H9 (cell line): ENCODE measurements at regions not wholly inside any gene's neighbourhood (a gene's known extent, or its start where the extent isn't known, plus 50 kb on each side); places are given as distances from the start of the nearest gene placed in this dataset.

ENCODE experiments used
- DNase-seq: peaks from one replicate; pipeline ENCODE4 v3.0.0-alpha.2; 2017
- H2AFZ ChIP-seq: one replicate; pipeline ENCODE4 v1.6.1; 2013; ENCODE audit warnings: mild to moderate bottlenecking, low read length, control low read depth, moderate library complexity
- H2AK5ac ChIP-seq: 2 replicates; pipeline ENCODE4 v1.6.1; 2013; ENCODE audit warnings: low read length, control low read depth, mixed read lengths; ENCODE audit not compliant: insufficient read length
- H2BK120ac ChIP-seq: one replicate; pipeline ENCODE4 v1.6.1; 2013; ENCODE audit warnings: low read depth, mild to moderate bottlenecking, low read length, control low read depth, inconsistent platforms; ENCODE audit not compliant: poor library complexity, severe bottlenecking
- H2BK12ac ChIP-seq: 2 replicates; pipeline ENCODE4 v1.6.1; 2013; ENCODE audit warnings: low read length, control low read depth, mixed read lengths, low read depth; ENCODE audit not compliant: insufficient read length
- H2BK15ac ChIP-seq: 2 replicates; pipeline ENCODE4 v1.6.1; 2013; ENCODE audit warnings: low read depth, low read length, control low read depth
- H2BK20ac ChIP-seq: one replicate; pipeline ENCODE4 v1.6.1; 2013; ENCODE audit warnings: low read depth, mild to moderate bottlenecking, low read length, control low read depth, inconsistent platforms; ENCODE audit not compliant: poor library complexity, severe bottlenecking
- H2BK5ac ChIP-seq: 2 replicates; pipeline ENCODE4 v1.6.1; 2013; ENCODE audit warnings: low read length, control low read depth, mixed read lengths; ENCODE audit not compliant: insufficient read length
- H3K14ac ChIP-seq: 2 replicates; pipeline ENCODE4 v1.6.1; 2013; ENCODE audit warnings: low read length, control low read depth; ENCODE audit not compliant: insufficient read depth
- H3K18ac ChIP-seq: 2 replicates; pipeline ENCODE4 v1.6.1; 2013; ENCODE audit warnings: low read depth, mild to moderate bottlenecking, mixed read lengths, low read length, control low read depth; ENCODE audit not compliant: insufficient read length
- H3K23ac ChIP-seq: 2 replicates; pipeline ENCODE4 v1.6.1; 2013; ENCODE audit warnings: low read length, control low read depth, mixed read lengths, low read depth; ENCODE audit not compliant: insufficient read length
- H3K23me2 ChIP-seq: 2 replicates; pipeline ENCODE4 v1.6.1; 2013; ENCODE audit warnings: low read depth, mild to moderate bottlenecking, mixed read lengths, low read length, control low read depth; ENCODE audit not compliant: insufficient read length, poor library complexity, severe bottlenecking
- H3K27ac ChIP-seq: 2 replicates; pipeline ENCODE4 v1.5.1; 2013; ENCODE audit warnings: low read length, control low read depth, mixed read lengths, low read depth; ENCODE audit not compliant: insufficient read length
- H3K27me3 ChIP-seq: 2 replicates; pipeline ENCODE4 v1.6.1; 2013; ENCODE audit warnings: low read length, control low read depth, inconsistent platforms; ENCODE audit not compliant: insufficient read depth
- H3K4ac ChIP-seq: 2 replicates; pipeline ENCODE4 v1.6.1; 2013; ENCODE audit warnings: low read depth, mild to moderate bottlenecking, control low read depth, inconsistent platforms, low read length, moderate library complexity
- H3K4me1 ChIP-seq: 2 replicates; pipeline ENCODE4 v1.6.1; 2013; ENCODE audit warnings: low read length, control low read depth, inconsistent platforms; ENCODE audit not compliant: insufficient read depth
- H3K4me2 ChIP-seq: 2 replicates; pipeline ENCODE4 v1.6.1; 2013; ENCODE audit warnings: low read length, control low read depth, mixed read lengths; ENCODE audit not compliant: insufficient read length, insufficient read depth
- H3K56ac ChIP-seq: 2 replicates; pipeline ENCODE4 v1.6.1; 2013; ENCODE audit warnings: low read depth, mild to moderate bottlenecking, mixed read lengths, low read length, control low read depth; ENCODE audit not compliant: insufficient read length
- H3K79me1 ChIP-seq: 2 replicates; pipeline ENCODE4 v1.6.1; 2013; ENCODE audit warnings: low read depth, mild to moderate bottlenecking, moderate library complexity, low read length, control low read depth, inconsistent platforms; ENCODE audit not compliant: insufficient read depth, poor library complexity, severe bottlenecking
- H3K79me2 ChIP-seq: 2 replicates; pipeline ENCODE4 v1.6.1; 2013; ENCODE audit warnings: low read length, control low read depth, inconsistent platforms; ENCODE audit not compliant: insufficient read depth
- H3K9ac ChIP-seq: 2 replicates; pipeline ENCODE4 v1.6.1; 2013; ENCODE audit warnings: low read length, control low read depth, mixed read lengths; ENCODE audit not compliant: insufficient read length; ENCODE audit errors: extremely low read depth
- H3K9me3 ChIP-seq: one replicate; pipeline ENCODE4 v1.6.1; 2013; ENCODE audit warnings: low read depth, low read length, inconsistent platforms; ENCODE audit not compliant: control insufficient read depth
- H3T11ph ChIP-seq: one replicate; pipeline ENCODE4 v1.6.1; 2013; ENCODE audit warnings: mild to moderate bottlenecking, low read length, control low read depth, inconsistent platforms
- H4K20me1 ChIP-seq: one replicate; pipeline ENCODE4 v1.6.1; 2013; ENCODE audit not compliant: control insufficient read depth, insufficient read length, insufficient read depth
- H4K5ac ChIP-seq: 2 replicates; pipeline ENCODE4 v1.6.1; 2013; ENCODE audit warnings: low read depth, mild to moderate bottlenecking, mixed read lengths, low read length, control low read depth; ENCODE audit not compliant: insufficient read length
- H4K8ac ChIP-seq: replicated peaks from 2 replicates; pipeline ENCODE4 v1.6.1; 2013; ENCODE audit warnings: low read length, control low read depth, mixed read lengths, low read depth; ENCODE audit not compliant: insufficient read length
- H4K91ac ChIP-seq: 2 replicates; pipeline ENCODE4 v1.6.1; 2013; ENCODE audit warnings: low read depth, mild to moderate bottlenecking, moderate library complexity, mixed read lengths, low read length, control low read depth; ENCODE audit not compliant: insufficient read length
- H3K27ac Mint-ChIP-seq, 3 experiments: 2 replicates in 2 of 3; 3 replicates in 1 of 3; pipeline ENCODE4 v1.8.0; 2020 to 2021; ENCODE audit warnings: mixed read lengths in 3 of 3, mild to moderate bottlenecking in 1 of 3, moderate library complexity in 1 of 3
- H3K27me3 Mint-ChIP-seq: 2 replicates; pipeline ENCODE4 v1.8.0; 2021; ENCODE audit warnings: low read depth, mild to moderate bottlenecking, moderate library complexity, mixed read lengths
- H3K36me3 Mint-ChIP-seq, 3 experiments: 2 replicates in 2 of 3; 3 replicates in 1 of 3; pipeline ENCODE4 v1.8.0; 2020 to 2021; ENCODE audit warnings: low read depth in 3 of 3, mixed read lengths in 3 of 3; ENCODE audit not compliant: insufficient read depth in 1 of 3
- H3K4me1 Mint-ChIP-seq, 2 experiments: 2 replicates each; pipeline ENCODE4 v1.8.0; 2020; ENCODE audit warnings: mixed read lengths in 2 of 2
- H3K4me3 Mint-ChIP-seq, 2 experiments: 2 replicates in 1 of 2; 3 replicates in 1 of 2; pipeline ENCODE4 v1.8.0; 2020 to 2021; ENCODE audit warnings: mild to moderate bottlenecking in 2 of 2, mixed read lengths in 2 of 2, moderate library complexity in 1 of 2
- H3K9me3 Mint-ChIP-seq, 2 experiments: 2 replicates in 1 of 2; 3 replicates in 1 of 2; pipeline ENCODE4 v1.8.0; 2020; ENCODE audit warnings: mild to moderate bottlenecking in 2 of 2, mixed read lengths in 2 of 2, moderate library complexity in 1 of 2
- WGBS: extraction: QIAGEN DNeasy Blood & Tissue Kit; methylation state at CpG from one replicate; pipeline ENCODE4 v1.1.7; 2013; ENCODE audit warnings: missing lambda C conversion rate, low lambda C conversion rate, mixed read lengths; ENCODE audit not compliant: insufficient read length; ENCODE audit errors: extremely low coverage; 5-methylcytosine and 5-hydroxymethylcytosine counted together
- TF ChIP-seq, protein P1 (sequence below): fragments of 200-600 bp; sonication (generic); conservative IDR thresholded peaks from 3 replicates; pipeline ENCODE4 v1.8.0; 2021; ENCODE audit warnings: antibody characterized with exemption, mild to moderate bottlenecking

- no peak overlapping the region for H2BK120ac ChIP-seq
- no peaks in the 10 kb centered on the region for H3K9me3 ChIP-seq
- H4K8ac ChIP-seq = no peak overlapping the region
- H3K27me3 Mint-ChIP-seq = peaks cover 4% of the 10 kb centered on the region; the same call in 1 of the 2 replicates
- H3K18ac ChIP-seq = no peak overlapping the region
- H3K9ac ChIP-seq = no peak overlapping the region
- no peak overlapping the region for H3K56ac ChIP-seq
- H3K27ac ChIP-seq = no peak overlapping the region
- no peak overlapping the region for H2BK5ac ChIP-seq
- DNase-seq = no peak
- no CpG with 5 or more reads among the region's 3 CpGs for whole genome bisulfite sequencing
- peaks cover 9 to 14% (median 11%) of the 10 kb centered on the region in 3 experiments for H3K36me3 Mint-ChIP-seq
- H2AK5ac ChIP-seq = no peak overlapping the region
- peaks cover 3% of the 10 kb centered on the region; the same call in 1 of the 2 replicates for H3K4me1 ChIP-seq
- H3K23ac ChIP-seq = no peak overlapping the region
- H3K4ac ChIP-seq = no peak overlapping the region
- no peak overlapping the region for H3K27ac Mint-ChIP-seq
- H3K14ac ChIP-seq = no peak overlapping the region
- no peaks in the 10 kb centered on the region for H3K79me1 ChIP-seq
- peaks cover 4 to 9% of the 10 kb centered on the region in 2 experiments; a peak in 3 of 4 replicates for H3K4me1 Mint-ChIP-seq
- H2BK12ac ChIP-seq = no peak overlapping the region
- no peaks in the 10 kb centered on the region for H3K79me2 ChIP-seq
- no peak overlapping the region for H2AFZ ChIP-seq
- H3K4me2 ChIP-seq = no peak overlapping the region
- H3K9me3 Mint-ChIP-seq = peaks cover 10 to 16% of the 10 kb centered on the region in 2 experiments
- H3K27me3 ChIP-seq = no peaks in the 10 kb centered on the region
- H4K20me1 ChIP-seq = no peaks in the 10 kb centered on the region
- H2BK20ac ChIP-seq = no peak overlapping the region
- H4K5ac ChIP-seq = no peak overlapping the region
- H2BK15ac ChIP-seq = no peak overlapping the region
- no peak overlapping the region for H3T11ph ChIP-seq
- TF ChIP-seq, protein P1, sequence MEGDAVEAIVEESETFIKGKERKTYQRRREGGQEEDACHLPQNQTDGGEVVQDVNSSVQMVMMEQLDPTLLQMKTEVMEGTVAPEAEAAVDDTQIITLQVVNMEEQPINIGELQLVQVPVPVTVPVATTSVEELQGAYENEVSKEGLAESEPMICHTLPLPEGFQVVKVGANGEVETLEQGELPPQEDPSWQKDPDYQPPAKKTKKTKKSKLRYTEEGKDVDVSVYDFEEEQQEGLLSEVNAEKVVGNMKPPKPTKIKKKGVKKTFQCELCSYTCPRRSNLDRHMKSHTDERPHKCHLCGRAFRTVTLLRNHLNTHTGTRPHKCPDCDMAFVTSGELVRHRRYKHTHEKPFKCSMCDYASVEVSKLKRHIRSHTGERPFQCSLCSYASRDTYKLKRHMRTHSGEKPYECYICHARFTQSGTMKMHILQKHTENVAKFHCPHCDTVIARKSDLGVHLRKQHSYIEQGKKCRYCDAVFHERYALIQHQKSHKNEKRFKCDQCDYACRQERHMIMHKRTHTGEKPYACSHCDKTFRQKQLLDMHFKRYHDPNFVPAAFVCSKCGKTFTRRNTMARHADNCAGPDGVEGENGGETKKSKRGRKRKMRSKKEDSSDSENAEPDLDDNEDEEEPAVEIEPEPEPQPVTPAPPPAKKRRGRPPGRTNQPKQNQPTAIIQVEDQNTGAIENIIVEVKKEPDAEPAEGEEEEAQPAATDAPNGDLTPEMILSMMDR = no peak
- H3K23me2 ChIP-seq = no peaks in the 10 kb centered on the region
- no peak overlapping the region for H3K4me3 Mint-ChIP-seq
- no peak overlapping the region for H4K91ac ChIP-seq
Observed at GRCh38 chrX:2559124-2559523, 58.3 kb upstream of the DHRSX start.
